SH-SY5Y (cell line): ENCODE measurements at regions not wholly inside any gene's neighbourhood (a gene's known extent, or its start where the extent isn't known, plus 50 kb on each side); places are given as distances from the start of the nearest gene placed in this dataset.

Experiments used
- GATA2 ChIP-seq: IDR thresholded peaks from 2 replicates; pipeline ENCODE4 v1.6.1; 2011; ENCODE audit warnings: mild to moderate bottlenecking, low read depth, low read length
- GATA3 ChIP-seq: IDR thresholded peaks from 2 replicates; pipeline ENCODE4 v1.6.1; 2011; ENCODE audit warnings: low read depth, mild to moderate bottlenecking, low read length, moderate library complexity

DNA sequence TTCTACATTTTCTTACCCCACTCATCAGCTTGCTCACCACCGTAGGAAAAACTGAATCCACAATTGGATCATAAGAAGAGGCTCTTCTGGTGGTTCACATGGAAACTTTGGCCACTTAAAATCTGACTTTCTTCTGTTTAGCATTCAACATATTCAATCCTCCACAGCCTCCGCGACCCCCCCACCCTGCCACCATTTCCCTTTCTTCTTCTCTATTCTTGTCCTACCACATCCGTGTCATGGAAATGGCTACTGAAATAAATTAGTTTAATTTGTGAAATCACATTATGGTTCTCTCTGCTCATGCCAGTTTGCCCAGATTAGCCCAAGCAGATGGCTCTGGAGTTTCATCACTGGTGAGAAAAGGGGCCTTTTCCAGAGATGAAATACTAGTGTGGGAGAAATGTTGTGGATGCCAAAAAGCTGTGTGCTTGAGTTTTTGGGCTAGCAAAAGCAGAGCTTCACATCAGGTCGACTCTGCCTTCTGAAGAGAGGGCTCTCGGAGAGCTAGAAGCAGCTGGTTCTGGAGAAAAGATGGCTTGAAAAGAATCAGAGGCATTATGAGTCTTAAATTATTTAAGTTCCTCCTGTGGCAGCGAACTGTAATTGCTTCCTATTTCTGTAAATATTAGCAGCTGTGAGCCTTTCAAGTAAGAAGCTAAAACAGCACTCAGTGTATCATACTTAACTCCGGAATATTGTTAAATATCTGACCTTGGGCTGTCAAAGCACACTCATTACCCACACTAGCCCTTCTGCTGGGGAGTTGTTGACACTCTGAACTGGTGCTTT, 107.1 kb downstream of the MAT2B start:
- TF ChIP-seq GATA3 (no peak), GATA2 (no peak)

DNA sequence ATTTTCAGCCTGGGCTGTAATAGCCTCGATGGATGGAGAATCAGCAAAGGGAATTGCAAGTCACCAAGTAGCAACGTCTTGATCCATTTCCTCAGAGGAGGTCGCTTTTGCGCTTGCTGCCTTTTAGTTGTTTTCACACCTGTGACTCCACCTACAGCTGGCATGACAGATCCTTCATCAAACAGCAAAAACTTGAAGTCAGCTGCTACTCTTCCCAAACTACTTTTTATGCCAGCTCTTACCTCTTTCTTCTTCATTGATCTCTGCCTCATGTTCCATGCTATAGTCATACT, 107.7 kb downstream of the MAT2B start:
- TF ChIP-seq GATA3 (no peak), GATA2 (no peak)

DNA sequence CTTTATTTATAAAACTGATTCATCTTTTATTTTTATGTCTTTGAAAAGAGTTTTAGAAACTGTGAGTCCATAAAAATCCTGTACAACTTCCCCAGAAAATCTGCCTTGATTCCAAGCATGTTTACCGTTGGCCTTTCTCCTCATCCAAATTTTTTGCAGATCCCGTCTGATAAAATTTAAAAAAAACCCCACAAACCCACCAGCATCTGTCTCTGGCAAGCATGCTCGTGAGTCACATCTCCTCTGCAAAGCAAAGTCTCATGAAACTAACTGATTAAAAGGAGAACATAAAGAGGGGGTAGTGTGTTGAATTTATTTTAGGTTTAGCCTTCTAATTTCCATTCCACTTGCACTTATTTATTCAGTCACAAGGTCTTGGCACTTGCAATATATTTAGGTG, 109.4 kb downstream of the MAT2B start:
- TF ChIP-seq GATA3 (no peak), GATA2 (no peak)

- TF ChIP-seq GATA3, result no peak
- TF ChIP-seq GATA2, result no peak
Measured at GRCh38 chr5:163619273-163619934, 114.0 kb downstream of the MAT2B start.

GRCh38 chr5:163619951-163620350, 114.5 kb downstream of the MAT2B start:
- no peak for TF ChIP-seq GATA3
- TF ChIP-seq GATA2, result no peak

GRCh38 chr5:163622799-163623198, 117.4 kb downstream of the MAT2B start:
- no peak for TF ChIP-seq GATA3
- TF ChIP-seq GATA2, result no peak

DNA sequence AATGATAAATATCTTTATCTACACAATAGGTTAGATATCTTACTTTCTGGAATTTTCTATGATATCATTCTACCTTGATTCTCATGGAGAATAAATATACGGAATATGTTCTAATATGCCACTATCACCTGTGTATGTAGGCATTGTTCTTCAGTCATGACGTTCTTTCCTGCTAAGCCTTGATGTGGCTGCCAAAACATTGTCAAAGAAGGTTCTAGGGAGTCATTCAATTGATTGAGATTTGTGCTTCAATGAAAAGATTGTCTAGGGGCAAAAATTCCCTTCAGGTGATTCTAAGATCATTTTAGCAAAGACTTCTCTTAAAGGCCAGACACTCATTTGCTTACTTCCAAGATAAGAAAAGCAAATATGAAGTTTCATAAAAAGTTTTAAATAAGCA, 118.1 kb downstream of the MAT2B start:
- TF ChIP-seq GATA3, result no peak
- TF ChIP-seq GATA2, result no peak

DNA sequence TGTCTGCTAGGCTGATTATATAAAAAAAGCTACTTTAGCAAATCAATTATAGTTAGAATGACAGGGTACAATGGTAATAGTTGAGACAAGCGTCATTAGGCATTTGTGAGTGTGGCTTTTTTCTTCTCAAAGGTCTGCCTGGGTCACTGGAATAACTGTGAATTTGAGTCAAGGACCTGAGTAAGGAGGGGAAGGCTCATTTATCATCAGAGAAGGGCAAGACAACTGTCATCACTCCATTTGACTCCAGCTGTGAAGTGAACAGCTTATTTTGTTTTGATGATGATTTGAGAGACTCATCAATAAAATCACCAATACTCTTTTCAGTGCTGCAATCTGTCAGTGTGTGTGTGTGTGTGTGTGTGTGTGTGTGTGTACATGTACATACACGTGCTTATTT, 118.6 kb downstream of the MAT2B start:
- TF ChIP-seq GATA3 (no peak), GATA2 (no peak)

DNA sequence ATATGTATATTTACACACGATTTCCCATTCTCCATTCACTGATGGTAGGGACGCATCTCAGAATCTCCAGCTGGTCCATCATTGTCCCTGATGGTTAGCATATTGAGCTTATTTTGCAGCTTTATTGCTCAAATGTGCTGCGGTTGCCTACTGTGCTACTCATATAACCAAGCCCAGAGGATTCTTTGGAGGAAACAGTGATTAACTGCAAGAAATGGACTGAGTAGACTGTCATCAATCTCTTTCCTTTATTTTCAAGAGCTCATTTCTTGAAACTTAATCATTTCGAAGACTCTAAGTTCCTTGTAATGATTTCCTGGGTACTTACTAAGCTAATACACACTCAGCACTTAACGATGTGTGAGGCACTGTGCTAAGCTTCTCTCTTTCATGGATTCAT, 119.0 kb downstream of the MAT2B start:
- no peak for TF ChIP-seq GATA2
- no peak for TF ChIP-seq GATA3

- no peak for TF ChIP-seq GATA2
- TF ChIP-seq GATA3, result no peak
Measured at GRCh38 chr5:163626904-163627434, 121.5 kb downstream of the MAT2B start.

GRCh38 chr5:163631856-163632255, 126.4 kb downstream of the MAT2B start:
- no peak for TF ChIP-seq GATA2

DNA sequence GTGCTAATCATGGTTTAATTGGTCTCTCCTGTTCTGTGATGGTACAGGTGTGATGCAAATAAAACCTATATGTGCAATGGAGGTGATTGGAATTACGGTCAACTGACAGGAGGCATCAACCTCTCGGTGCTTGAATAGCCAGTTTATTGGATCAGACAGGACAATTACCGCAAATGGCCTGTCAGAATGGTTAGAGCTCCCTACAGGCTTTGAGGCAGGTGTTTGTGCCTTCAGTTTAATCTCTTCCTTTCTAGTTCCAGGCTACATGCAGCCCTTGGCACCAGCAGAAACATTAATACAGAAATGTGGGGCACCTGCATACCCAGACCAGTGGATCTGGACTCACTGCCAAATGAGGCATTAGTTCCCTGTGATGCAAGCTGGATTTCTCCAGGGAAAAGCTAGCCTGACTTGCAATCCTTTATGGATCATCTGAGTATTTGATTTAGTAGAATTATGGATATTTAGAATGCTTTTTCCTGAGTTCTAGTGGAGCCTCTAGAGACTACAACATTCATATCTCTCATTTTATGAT, 128.6 kb downstream of the MAT2B start:
- no peak for TF ChIP-seq GATA2
- TF ChIP-seq GATA3, result no peak

DNA sequence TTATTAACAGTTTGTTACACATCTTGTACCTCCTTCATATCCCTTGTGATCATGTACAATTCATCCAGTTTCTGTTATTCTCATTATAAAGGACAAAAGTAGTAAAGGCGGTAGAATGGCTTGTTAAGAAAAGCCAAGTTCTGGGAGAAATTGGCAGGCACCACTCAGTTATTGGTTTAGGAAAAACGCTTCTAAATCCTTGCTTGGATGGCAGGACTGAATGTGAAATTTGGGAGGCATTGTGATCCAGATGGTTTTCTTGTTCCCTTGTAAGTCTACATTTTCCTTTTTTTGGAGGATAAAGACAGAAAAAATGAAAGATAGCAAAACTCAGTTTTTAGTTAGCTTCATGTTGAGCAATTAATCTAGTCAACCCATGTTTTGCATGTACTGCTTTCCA, 130.2 kb downstream of the MAT2B start:
- TF ChIP-seq GATA3 (no peak), GATA2 (no peak)

- TF ChIP-seq GATA2 (no peak), GATA3 (no peak)
Measured at GRCh38 chr5:163642904-163643303, 137.5 kb downstream of the MAT2B start.
